IMR-90 (cell line): ENCODE measurements at regions not wholly inside any gene's neighbourhood (a gene's known extent, or its start where the extent isn't known, plus 50 kb on each side); places are given as distances from the start of the nearest gene placed in this dataset.
"Not testable (repeated sequence)": the region's sequence is repeated elsewhere in the genome, so short reads cannot be mapped to it uniquely, and the experiment has no call there.

Source experiments
- ATAC-seq: fragments of 200-7000 bp; cut with Tn5 transposase; 2 replicates; pipeline ENCODE4 v1.9.1; 2020; ENCODE audit warnings: low read depth, mild to moderate bottlenecking, moderate library complexity
- BruUV-seq: library from RNA; stranded (reverse); fragments of 400-500 nt; replicated peaks from 2 replicates; lab custom pipeline; 2021; lab: Mats Ljungman, UMichigan
- CTCF ChIA-PET: fragments of 300-600 bp; formaldehyde crosslinking; extraction: SDS; loops from one replicate; lab custom pipeline; 2021; ENCODE audit warnings: antibody characterized with exemption; lab: Yijun Ruan, JAX
- POLR2A ChIA-PET: fragments of 300-600 bp; sonication (Branson Sonifier 250); formaldehyde crosslinking; loops from one replicate; lab custom pipeline; 2022; ENCODE audit warnings: antibody characterized with exemption; ENCODE audit not compliant: unreplicated experiment; lab: Charles Lee
- DNase-seq: peaks from one replicate; pipeline ENCODE4 v3.0.0; 2013
- H2AFZ ChIP-seq: replicated peaks from 2 replicates; pipeline ENCODE3; 2013; ENCODE audit warnings: low read length, mild to moderate bottlenecking; ENCODE audit not compliant: poor library complexity
- H2AK5ac ChIP-seq: 2 replicates; pipeline ENCODE4 v1.6.1; 2013; ENCODE audit warnings: low read depth, low read length, inconsistent platforms
- H2AK9ac ChIP-seq: replicated peaks from 2 replicates; pipeline ENCODE3; 2013; ENCODE audit warnings: mild to moderate bottlenecking, low read depth, low read length, moderate library complexity; ENCODE audit not compliant: poor library complexity
- H2BK120ac ChIP-seq: 2 replicates; pipeline ENCODE4 v1.6.1; 2013; ENCODE audit warnings: low read depth, low read length, inconsistent platforms
- H2BK15ac ChIP-seq: 3 replicates; pipeline ENCODE4 v1.6.1; 2013; ENCODE audit warnings: low read depth, low read length, inconsistent platforms
- H2BK20ac ChIP-seq: 2 replicates; pipeline ENCODE4 v1.6.1; 2013; ENCODE audit warnings: low read depth, mild to moderate bottlenecking, inconsistent platforms, low read length, moderate library complexity
- H2BK5ac ChIP-seq: 2 replicates; pipeline ENCODE4 v1.6.1; 2013; ENCODE audit warnings: mild to moderate bottlenecking, low read depth, low read length, inconsistent platforms; ENCODE audit not compliant: poor library complexity, severe bottlenecking
- H3K14ac ChIP-seq: replicated peaks from 2 replicates; pipeline ENCODE4 v1.6.1; 2013; ENCODE audit warnings: low read depth, low read length, inconsistent platforms
- H3K18ac ChIP-seq: 2 replicates; pipeline ENCODE4 v1.6.1; 2013; ENCODE audit warnings: low read depth, low read length, control low read depth
- H3K23ac ChIP-seq: 2 replicates; pipeline ENCODE4 v1.6.1; 2013; ENCODE audit warnings: low read depth, low read length, inconsistent platforms
- H3K27ac ChIP-seq: 2 replicates; pipeline ENCODE4 v1.5.1; 2013; ENCODE audit warnings: mild to moderate bottlenecking, control low read depth, low read length; ENCODE audit not compliant: insufficient read depth
- H3K27me3 ChIP-seq: 2 replicates; pipeline ENCODE4 v1.6.1; 2013; ENCODE audit warnings: low read length; ENCODE audit not compliant: control insufficient read depth, insufficient read depth
- H3K36me3 ChIP-seq: 2 replicates; pipeline ENCODE4 v1.6.1; 2013; ENCODE audit warnings: low read length, mixed read lengths; ENCODE audit not compliant: control insufficient read depth, insufficient read depth
- H3K4ac ChIP-seq: 2 replicates; pipeline ENCODE4 v1.6.1; 2013; ENCODE audit warnings: low read depth, low read length, inconsistent platforms
- H3K4me1 ChIP-seq: 2 replicates; pipeline ENCODE4 v1.6.1; 2013; ENCODE audit warnings: low read length, mixed read lengths; ENCODE audit not compliant: control insufficient read depth, insufficient read depth
- H3K4me2 ChIP-seq: 2 replicates; pipeline ENCODE4 v1.6.1; 2013; ENCODE audit warnings: low read depth, mild to moderate bottlenecking, control low read depth, low read length, moderate library complexity
- H3K4me3 ChIP-seq: 2 replicates; pipeline ENCODE4 v1.5.1; 2013; ENCODE audit warnings: low read depth, mild to moderate bottlenecking, control low read depth, low read length, moderate library complexity; ENCODE audit not compliant: insufficient read depth
- H3K56ac ChIP-seq: 2 replicates; pipeline ENCODE4 v1.6.1; 2013; ENCODE audit warnings: low read length, inconsistent platforms; ENCODE audit not compliant: insufficient read depth; ENCODE audit errors: extremely low read depth
- H3K79me1 ChIP-seq, 2 experiments: 2 replicates each; pipeline ENCODE4 v1.6.1; 2013; ENCODE audit warnings: low read length in 2 of 2, inconsistent platforms in 1 of 2, low read depth in 1 of 2
- H3K9ac ChIP-seq: 2 replicates; pipeline ENCODE4 v1.6.1; 2013; ENCODE audit warnings: low read depth, low read length, control low read depth
- H3K9me1 ChIP-seq: 2 replicates; pipeline ENCODE4 v1.6.1; 2013; ENCODE audit warnings: low read length, inconsistent platforms; ENCODE audit not compliant: insufficient read depth
- H3K9me3 ChIP-seq: 2 replicates; pipeline ENCODE4 v1.6.1; 2013; ENCODE audit warnings: low read length; ENCODE audit not compliant: control insufficient read depth, insufficient read depth
- H4K20me1 ChIP-seq: 2 replicates; pipeline ENCODE4 v1.6.1; 2013; ENCODE audit warnings: low read length, inconsistent platforms; ENCODE audit not compliant: insufficient read depth
- H4K5ac ChIP-seq: 2 replicates; pipeline ENCODE4 v1.6.1; 2013; ENCODE audit warnings: mild to moderate bottlenecking, low read depth, low read length, control low read depth
- H4K8ac ChIP-seq, 2 experiments: 2 replicates each; pipeline ENCODE4 v1.6.1; 2013; ENCODE audit warnings: low read depth in 2 of 2, low read length in 2 of 2, control low read depth in 1 of 2, inconsistent platforms in 1 of 2
- H4K91ac ChIP-seq: 2 replicates; pipeline ENCODE4 v1.6.1; 2013; ENCODE audit warnings: low read depth, low read length, inconsistent platforms; ENCODE audit not compliant: insufficient read depth
- WGBS, 2 experiments: methylation state at CpG; one replicate each; pipeline versions ENCODE4 v1.1.5 to v1.1.7; 2013; ENCODE audit warnings: missing lambda C conversion rate in 2 of 2; ENCODE audit not compliant: insufficient read length in 1 of 2; ENCODE audit errors: extremely low coverage in 2 of 2; 5-methylcytosine and 5-hydroxymethylcytosine counted together
- dilution Hi-C: fragments of 300-500 bp; cut with HindIII; formaldehyde crosslinking; loops from one replicate; pipeline ENCODE4 v1.14.3; 2018; ENCODE audit warnings: low sequenced_read_pairs; ENCODE audit not compliant: unreplicated experiment
- in situ Hi-C: fragments of 300-500 bp; cut with MboI; formaldehyde crosslinking; loops from 3 replicates; pipeline ENCODE4 v1.14.3; 2019; ENCODE audit warnings: low sequenced_read_pairs, inconsistent platforms, mixed read lengths
- intact Hi-C: fragments of 100-400 bp; cut with micrococcal nuclease; formaldehyde crosslinking; loops from 2 replicates; pipeline ENCODE4 v1.10.0; 2022

DNA sequence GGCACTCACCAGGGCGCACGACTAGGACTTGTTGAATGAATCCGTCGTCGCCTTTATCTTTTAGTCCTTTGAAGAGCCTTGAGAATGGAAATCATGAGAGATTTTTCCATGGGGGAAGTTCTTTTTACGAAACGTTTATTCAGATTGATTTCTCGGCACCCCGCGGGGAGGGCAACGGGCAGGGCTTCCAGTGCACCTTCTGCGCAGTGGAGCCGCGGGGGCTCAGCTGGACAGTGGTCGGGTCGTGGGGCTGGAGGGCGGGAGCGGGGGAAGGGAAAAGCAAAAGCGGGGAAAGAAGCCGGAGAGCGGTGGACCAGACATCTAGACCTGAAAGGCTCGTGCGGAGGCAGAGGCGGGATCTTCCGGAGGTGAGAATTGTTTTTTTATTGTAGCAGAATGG, 50.6 kb upstream of the NBPF20 start:
- H2AFZ ChIP-seq, H3K79me1 ChIP-seq, H3K4ac ChIP-seq, H3K14ac ChIP-seq, CTCF ChIA-PET, H3K56ac ChIP-seq, H2AK9ac ChIP-seq, H4K91ac ChIP-seq, H2BK5ac ChIP-seq, H2BK15ac ChIP-seq, H3K27me3 ChIP-seq, H3K9me3 ChIP-seq, H2BK120ac ChIP-seq, H3K18ac ChIP-seq, H4K5ac ChIP-seq, H4K8ac ChIP-seq, H3K9ac ChIP-seq, intact Hi-C loops, BruUV-seq, H3K4me2 ChIP-seq, H2BK20ac ChIP-seq, H3K27ac ChIP-seq, H2AK5ac ChIP-seq, in situ Hi-C loops, H3K4me1 ChIP-seq, H4K20me1 ChIP-seq, DNase-seq, POLR2A ChIA-PET, H3K36me3 ChIP-seq, H3K9me1 ChIP-seq, H3K23ac ChIP-seq, dilution Hi-C loops: not testable (repeated sequence)
- peak overlapping the region; percentile 29 for H3K4me3 ChIP-seq
- ATAC-seq, result 0 out of 2 replicates have a peak, but pooled peaks have one; percentile 15
- no CpG with 5 or more reads among the region's 25 CpGs for WGBS, 2 experiments

DNA sequence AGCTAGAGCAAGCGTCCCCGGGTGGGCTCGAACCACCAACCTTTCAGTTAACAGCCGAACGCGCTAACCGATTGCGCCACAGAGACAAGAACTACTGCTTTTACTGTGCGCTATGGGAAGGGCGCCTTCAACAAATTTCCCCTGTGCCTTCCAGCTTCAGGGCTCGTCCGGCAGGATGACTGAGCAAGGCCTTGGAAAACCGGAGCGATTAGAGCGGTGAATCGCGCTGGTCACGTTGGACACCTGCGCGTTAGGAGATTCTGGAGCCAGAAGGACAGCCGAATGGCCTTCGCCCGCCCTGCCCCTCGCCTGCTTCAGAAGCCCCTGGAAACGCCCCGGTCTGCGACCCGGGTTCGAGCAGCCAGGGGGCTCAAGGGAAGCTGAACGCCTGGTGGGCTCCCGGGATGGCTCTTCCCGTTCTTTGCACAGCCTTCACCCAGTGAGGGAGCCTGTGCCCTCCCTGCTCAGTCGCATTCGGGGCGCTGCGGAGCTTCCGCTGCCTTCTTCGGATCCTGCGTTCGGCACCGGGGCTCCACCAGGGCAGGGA, 50.0 kb upstream of the NBPF20 start:
- WGBS, 2 experiments, result no CpG with 5 or more reads among the region's 41 CpGs
- in situ Hi-C loops, H3K9me3 ChIP-seq, H2AFZ ChIP-seq, H2AK9ac ChIP-seq, H3K4me2 ChIP-seq, H3K27ac ChIP-seq, dilution Hi-C loops, H3K14ac ChIP-seq, H4K20me1 ChIP-seq, intact Hi-C loops, H2AK5ac ChIP-seq, H2BK120ac ChIP-seq, H3K56ac ChIP-seq, H4K91ac ChIP-seq, H3K27me3 ChIP-seq, H3K23ac ChIP-seq, BruUV-seq, H3K9me1 ChIP-seq, H3K36me3 ChIP-seq, H3K4me1 ChIP-seq, CTCF ChIA-PET, POLR2A ChIA-PET, H4K8ac ChIP-seq, H3K4ac ChIP-seq, H4K5ac ChIP-seq, H2BK5ac ChIP-seq, H2BK15ac ChIP-seq, H2BK20ac ChIP-seq, H3K9ac ChIP-seq, H3K18ac ChIP-seq, H3K79me1 ChIP-seq: not testable (repeated sequence)
- ATAC-seq (peak; percentile 84), DNase-seq (peak; percentile 42)
- H3K4me3 ChIP-seq, result peak overlapping the region; percentile 26
